DOHH2 (cell line): ENCODE measurements at regions not wholly inside any gene's neighbourhood (a gene's known extent, or its start where the extent isn't known, plus 50 kb on each side); places are given as distances from the start of the nearest gene placed in this dataset.
"Not testable (repeated sequence)": the region's sequence is repeated elsewhere in the genome, so short reads cannot be mapped to it uniquely, and the experiment has no call there.

Experiments used
- EZH2phosphoT487 ChIP-seq: fragments of 200-600 bp; sonication (generic); IDR thresholded peaks from 2 replicates; pipeline ENCODE4 v1.6.1; 2017; ENCODE audit warnings: borderline replicate concordance, mild to moderate bottlenecking, antibody characterized with exemption, low read length, moderate library complexity, mixed read lengths
- TF ChIP-seq, protein P1 (sequence below): fragments of 200-600 bp; sonication (generic); IDR thresholded peaks from one replicate; pipeline ENCODE4 v1.5.1; 2014; ENCODE audit warnings: antibody characterized with exemption, mild to moderate bottlenecking, low read depth, low read length; ENCODE audit not compliant: poor library complexity, severe bottlenecking

DNA sequence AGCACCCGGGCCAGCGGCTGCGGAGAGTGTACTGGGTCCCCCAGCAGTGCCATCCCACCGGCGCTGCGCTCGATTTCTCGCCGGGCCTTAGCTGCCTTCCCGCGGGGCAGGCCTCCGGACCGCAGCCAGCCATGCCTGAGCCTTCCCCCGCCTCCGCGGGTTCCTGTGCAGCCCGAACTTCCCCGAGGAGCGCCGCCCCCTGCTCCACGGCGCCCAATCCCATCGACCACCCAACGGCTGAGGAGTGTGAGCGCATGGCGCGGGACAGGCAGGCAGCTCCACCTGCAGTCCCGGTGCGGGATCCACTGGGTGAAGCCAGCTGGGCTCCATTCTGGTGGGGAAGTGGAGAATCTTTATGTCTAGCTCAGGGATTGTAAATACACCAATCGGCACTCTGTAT lies 325.4 kb downstream of the PPP1R3A start:
- TF ChIP-seq, protein P1, sequence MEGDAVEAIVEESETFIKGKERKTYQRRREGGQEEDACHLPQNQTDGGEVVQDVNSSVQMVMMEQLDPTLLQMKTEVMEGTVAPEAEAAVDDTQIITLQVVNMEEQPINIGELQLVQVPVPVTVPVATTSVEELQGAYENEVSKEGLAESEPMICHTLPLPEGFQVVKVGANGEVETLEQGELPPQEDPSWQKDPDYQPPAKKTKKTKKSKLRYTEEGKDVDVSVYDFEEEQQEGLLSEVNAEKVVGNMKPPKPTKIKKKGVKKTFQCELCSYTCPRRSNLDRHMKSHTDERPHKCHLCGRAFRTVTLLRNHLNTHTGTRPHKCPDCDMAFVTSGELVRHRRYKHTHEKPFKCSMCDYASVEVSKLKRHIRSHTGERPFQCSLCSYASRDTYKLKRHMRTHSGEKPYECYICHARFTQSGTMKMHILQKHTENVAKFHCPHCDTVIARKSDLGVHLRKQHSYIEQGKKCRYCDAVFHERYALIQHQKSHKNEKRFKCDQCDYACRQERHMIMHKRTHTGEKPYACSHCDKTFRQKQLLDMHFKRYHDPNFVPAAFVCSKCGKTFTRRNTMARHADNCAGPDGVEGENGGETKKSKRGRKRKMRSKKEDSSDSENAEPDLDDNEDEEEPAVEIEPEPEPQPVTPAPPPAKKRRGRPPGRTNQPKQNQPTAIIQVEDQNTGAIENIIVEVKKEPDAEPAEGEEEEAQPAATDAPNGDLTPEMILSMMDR: not testable (repeated sequence)
- TF ChIP-seq EZH2phosphoT487: not testable (repeated sequence)
